ENCODE measurements at regions not wholly inside any gene's neighbourhood (a gene's known extent, or its start where the extent isn't known, plus 50 kb on each side); places are given as distances from the start of the nearest gene placed in this dataset.

DNA sequence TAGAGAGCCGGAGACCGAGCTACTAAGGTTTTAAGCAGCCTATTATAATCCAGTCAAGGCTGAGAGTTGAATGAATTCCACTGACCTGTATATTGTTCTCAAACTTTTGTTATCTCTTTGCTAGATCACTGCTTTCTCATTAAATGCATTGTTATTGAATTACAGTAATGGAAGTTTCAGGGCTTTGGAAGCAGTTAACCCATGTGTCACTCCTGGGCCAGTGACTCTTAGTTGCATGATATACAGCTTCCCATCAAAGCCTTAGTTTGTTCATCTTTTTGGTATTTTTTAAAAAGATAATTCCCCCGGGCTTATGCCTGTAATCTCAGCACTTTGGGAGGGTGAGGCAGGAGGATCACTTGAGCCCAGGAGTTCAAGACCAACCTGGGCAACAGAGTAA, 55.4 kb upstream of the KIAA1217 start:
- Mint-ChIP-seq H3K4me1 (no peaks in the 10 kb centered on the region), H3K27ac (no peak overlapping the region), H3K36me3 (no peaks in the 10 kb centered on the region), H3K9me3 (peaks cover 4 to 20% (median 5%) of the 10 kb centered on the region in 3 donors), H3K4me3 (no peak overlapping the region), H3K27me3 (no peaks in the 10 kb centered on the region)

DNA sequence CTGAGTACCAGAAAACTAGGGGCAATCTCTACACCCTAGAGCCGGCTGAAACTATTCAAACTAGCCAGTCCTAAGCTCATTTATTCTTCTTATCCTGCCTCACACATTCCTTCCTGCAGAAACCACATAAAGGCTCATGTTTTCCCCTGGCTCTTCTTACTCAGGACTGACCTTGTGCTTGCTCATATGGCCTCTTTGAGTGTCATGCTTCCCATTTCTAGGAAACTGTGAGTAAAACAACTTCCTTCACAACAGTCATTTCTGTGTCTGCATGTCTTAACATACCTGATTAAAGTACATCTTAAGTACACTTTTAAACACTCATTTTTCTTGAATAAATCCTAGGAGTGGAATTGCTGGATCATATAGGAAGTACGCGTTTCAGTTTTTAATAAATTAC, 52.3 kb upstream of the KIAA1217 start:
- no peak overlapping the region for H3K27ac Mint-ChIP-seq
- H3K36me3 Mint-ChIP-seq = no peaks in the 10 kb centered on the region
- H3K27me3 Mint-ChIP-seq = no peaks in the 10 kb centered on the region
- H3K4me1 Mint-ChIP-seq = no peaks in the 10 kb centered on the region
- peaks cover 4 to 20% (median 5%) of the 10 kb centered on the region in 3 donors for H3K9me3 Mint-ChIP-seq
- no peak overlapping the region for H3K4me3 Mint-ChIP-seq

DNA sequence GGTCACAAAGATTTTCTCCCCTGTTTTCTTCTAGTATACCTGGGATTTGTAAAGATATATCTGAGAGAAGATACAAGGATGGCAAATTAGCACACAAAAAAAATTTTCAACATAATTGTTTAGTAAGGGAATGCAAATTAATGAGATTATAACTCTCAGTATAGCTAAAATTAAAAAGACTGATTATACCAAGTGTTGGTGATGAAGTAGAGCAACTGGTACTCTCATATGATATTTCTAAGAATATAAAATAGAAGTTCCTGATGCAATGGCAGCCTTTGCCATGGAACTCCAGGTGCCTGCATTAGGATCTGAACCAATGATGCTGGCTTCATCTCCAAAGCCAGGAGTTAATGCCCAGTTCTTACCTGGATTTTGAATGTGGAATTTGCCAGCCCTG, 51.4 kb upstream of the KIAA1217 start:
- H3K4me1 Mint-ChIP-seq = no peaks in the 10 kb centered on the region
- no peaks in the 10 kb centered on the region for H3K36me3 Mint-ChIP-seq
- H3K9me3 Mint-ChIP-seq = peaks cover 4 to 20% (median 5%) of the 10 kb centered on the region in 3 donors
- no peak overlapping the region for H3K27ac Mint-ChIP-seq
- no peaks in the 10 kb centered on the region for H3K27me3 Mint-ChIP-seq
- no peak overlapping the region for H3K4me3 Mint-ChIP-seq
